Gastrocnemius medialis (tissue), 4 donors: ENCODE measurements at regions not wholly inside any gene's neighbourhood (a gene's known extent, or its start where the extent isn't known, plus 50 kb on each side); places are given as distances from the start of the nearest gene placed in this dataset.

Source experiments
- POLR2A ChIP-seq, 2 donors: fragments of 450-650 bp; IDR thresholded peaks; one replicate each; pipeline ENCODE4 v1.6.1; 2017; ENCODE audit warnings: antibody characterized with exemption in 2 of 2, mild to moderate bottlenecking in 2 of 2, moderate library complexity in 2 of 2
- TF ChIP-seq, protein P1 (sequence below), 5 experiments: fragments of 450-650 bp in 3 of 5; fragments of 200-600 bp in 2 of 5; sonication (generic) in 2 of 5; IDR thresholded peaks in 4 of 5; conservative IDR thresholded peaks in 1 of 5; 1 replicate in 4 of 5; 2 replicates in 1 of 5; pipeline ENCODE4 v1.5.1; 2016 to 2019; ENCODE audit warnings: antibody characterized with exemption in 5 of 5, mild to moderate bottlenecking in 3 of 5, moderate library complexity in 3 of 5

DNA sequence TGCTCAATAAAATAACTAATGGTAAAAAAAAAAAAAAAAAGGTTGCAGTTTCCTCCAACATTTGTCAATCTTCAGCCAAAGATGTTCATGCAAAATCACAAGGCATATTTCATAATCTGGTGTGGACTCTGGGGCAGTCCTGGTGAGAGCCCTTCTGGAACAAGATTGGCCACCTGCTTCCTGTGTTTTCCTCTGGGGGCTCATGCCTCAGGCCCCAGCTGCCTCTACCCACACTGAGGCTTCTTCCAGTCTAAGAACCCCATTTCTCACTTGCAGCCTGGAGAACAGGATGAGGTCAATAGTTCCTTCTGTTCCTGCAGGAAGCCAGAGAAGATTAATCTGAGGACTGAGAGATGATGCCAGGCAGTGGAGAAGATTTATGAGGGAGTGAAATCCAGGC is 492.6 kb upstream of the BRINP1 start:
- TF ChIP-seq POLR2A (IDR thresholded peaks at IDR 0.05), result no peak
- TF ChIP-seq, protein P1, sequence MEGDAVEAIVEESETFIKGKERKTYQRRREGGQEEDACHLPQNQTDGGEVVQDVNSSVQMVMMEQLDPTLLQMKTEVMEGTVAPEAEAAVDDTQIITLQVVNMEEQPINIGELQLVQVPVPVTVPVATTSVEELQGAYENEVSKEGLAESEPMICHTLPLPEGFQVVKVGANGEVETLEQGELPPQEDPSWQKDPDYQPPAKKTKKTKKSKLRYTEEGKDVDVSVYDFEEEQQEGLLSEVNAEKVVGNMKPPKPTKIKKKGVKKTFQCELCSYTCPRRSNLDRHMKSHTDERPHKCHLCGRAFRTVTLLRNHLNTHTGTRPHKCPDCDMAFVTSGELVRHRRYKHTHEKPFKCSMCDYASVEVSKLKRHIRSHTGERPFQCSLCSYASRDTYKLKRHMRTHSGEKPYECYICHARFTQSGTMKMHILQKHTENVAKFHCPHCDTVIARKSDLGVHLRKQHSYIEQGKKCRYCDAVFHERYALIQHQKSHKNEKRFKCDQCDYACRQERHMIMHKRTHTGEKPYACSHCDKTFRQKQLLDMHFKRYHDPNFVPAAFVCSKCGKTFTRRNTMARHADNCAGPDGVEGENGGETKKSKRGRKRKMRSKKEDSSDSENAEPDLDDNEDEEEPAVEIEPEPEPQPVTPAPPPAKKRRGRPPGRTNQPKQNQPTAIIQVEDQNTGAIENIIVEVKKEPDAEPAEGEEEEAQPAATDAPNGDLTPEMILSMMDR (IDR thresholded peaks at IDR 0.05 in 4 of 5, conservative IDR thresholded peaks at IDR 0.05 in 1 of 5), result no peak
